Stimulated activated CD8-positive, alpha-beta memory T cell treated with anti-CD3 and anti-CD28 coated beads, Interleukin-2, amount 100 ng/mL, for 1 hour (primary cell): ENCODE measurements at regions not wholly inside any gene's neighbourhood (a gene's known extent, or its start where the extent isn't known, plus 50 kb on each side); places are given as distances from the start of the nearest gene placed in this dataset.

ENCODE experiments used
- DNase-seq, 2 donors: peaks; one replicate each; pipeline ENCODE4 v3.0.0-alpha.2; 2020; ENCODE audit warnings: low read depth in 2 of 2

GRCh38 chr2:126774761-126775160 lies 118.8 kb downstream of the GYPC start:
- no peak for DNase-seq

DNA sequence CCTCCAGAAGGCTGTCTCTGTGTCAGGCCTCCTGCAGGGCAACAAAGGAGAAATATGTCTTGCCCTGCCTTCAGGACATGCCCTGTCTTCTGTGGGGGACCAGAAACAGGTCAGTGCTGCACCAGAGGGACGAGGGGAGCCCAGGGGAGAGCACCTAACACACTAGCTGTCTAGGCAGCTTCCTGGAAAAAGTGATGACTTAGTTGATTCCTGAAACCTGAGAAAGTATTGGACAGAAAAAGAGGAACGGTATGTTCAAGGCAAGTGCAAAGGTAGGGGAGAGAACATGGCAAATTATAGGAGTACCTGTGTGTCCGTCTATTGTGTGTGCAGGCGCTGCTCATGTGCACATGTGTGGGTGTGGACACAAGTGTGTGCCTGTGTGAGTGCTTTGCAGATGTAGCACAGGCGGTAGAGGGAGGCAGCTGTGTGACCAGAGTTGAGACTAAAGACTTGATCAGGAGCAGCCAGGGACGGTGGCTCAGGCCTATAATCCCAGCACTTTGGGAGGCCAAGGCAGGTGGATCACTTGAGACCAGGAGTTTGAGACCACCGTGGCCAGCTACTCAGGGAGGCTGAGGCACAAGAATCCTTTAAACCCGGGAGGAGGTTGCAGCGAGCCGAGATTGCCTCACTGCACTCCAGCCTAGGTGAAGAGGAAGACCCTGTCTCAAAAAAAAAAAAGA lies 119.5 kb downstream of the GYPC start:
- no peak for DNase-seq

DNA sequence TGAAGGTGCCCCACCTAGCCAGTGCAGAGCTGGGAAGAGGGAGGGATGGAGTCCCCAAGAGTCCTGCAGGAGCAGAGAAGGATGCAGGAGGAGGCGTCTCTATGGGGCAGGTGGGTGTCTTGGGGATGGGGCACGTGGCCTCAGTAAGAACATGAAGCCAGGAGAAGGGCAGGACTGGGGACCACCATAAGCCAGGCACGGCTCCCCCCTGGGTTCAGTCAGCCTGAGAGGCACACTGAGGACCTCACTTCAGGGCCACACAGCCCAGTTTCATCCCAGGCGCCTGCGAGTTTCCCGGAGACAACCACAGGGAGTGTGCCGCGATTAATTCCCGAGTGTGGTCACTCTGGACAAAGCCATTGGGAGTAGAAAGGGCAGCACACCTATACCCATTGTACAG lies 120.3 kb downstream of the GYPC start:
- DNase-seq: no peak

- peak; percentile 64 to 71 for DNase-seq
Observed at GRCh38 chr2:126776692-126777619, 121.0 kb downstream of the GYPC start.

DNA sequence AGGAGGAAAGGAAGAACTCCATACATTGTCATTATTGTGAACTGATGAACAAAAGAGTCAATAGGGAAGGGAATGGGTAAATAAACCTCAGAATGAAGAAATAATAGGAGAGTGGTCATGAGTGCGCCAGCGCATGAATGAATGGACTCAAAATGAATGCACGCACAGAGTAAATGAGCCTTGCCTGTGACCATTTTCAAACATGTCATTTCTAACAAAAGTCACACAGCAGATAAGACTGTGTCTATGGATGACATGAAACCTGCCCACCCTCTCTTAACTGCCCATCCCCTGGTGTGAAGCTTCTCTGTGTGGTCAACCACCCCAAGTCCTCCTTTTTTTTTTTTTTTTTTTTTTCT lies 121.1 kb upstream of the TEX51 start:
- no peak for DNase-seq

GRCh38 chr2:126778561-126779501 lies 119.9 kb upstream of the TEX51 start:
- no peak for DNase-seq

GRCh38 chr2:126781206-126781605 lies 117.5 kb upstream of the TEX51 start:
- DNase-seq: no peak

- no peak for DNase-seq
Observed at GRCh38 chr2:126781806-126782205, 116.9 kb upstream of the TEX51 start.

GRCh38 chr2:126782648-126783047 lies 116.0 kb upstream of the TEX51 start:
- no peak for DNase-seq

GRCh38 chr2:126783341-126783740 lies 115.3 kb upstream of the TEX51 start:
- DNase-seq: no peak

DNA sequence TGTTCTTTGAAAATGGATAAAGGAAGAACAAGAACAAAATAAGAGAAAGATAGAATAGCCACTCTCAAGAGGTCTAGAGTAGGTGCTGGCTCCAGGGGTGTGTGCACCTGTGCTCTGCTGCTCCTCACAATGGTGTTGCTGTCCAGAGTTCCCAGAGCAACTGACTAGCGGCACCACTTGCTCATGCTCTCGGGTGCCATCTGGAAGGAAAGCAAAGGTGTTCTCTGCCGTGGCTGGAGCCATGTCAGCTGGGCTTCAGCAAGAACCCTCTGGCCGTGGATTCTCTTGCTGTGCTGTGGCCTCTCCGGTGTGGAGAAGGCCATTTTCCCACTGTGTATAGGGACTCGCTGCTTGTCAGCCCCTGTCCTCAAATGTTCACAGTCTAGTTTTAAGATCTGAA lies 114.6 kb upstream of the TEX51 start:
- no peak for DNase-seq

- DNase-seq: no peak
Observed at GRCh38 chr2:126784621-126785020, 114.1 kb upstream of the TEX51 start.

- DNase-seq: no peak
Observed at GRCh38 chr2:126785236-126785635, 113.5 kb upstream of the TEX51 start.

DNA sequence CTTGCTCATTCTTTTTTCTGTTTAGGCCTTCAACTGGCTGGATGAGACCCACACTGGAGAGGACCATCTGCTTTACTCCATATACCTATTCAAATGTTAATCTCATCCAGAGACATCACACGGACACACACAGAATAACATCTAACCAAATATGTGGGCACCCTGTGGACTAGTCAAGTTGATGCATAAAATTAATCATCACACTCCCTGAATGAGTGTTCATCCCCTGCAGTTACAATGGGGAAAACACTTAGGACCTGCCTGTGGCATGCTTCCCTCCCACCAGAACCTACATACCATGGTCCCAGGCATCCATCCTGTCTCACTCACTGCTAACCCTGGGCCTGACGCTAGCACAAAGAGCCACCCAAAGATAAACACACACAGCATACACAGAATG lies 112.8 kb upstream of the TEX51 start:
- no peak for DNase-seq

GRCh38 chr2:126786765-126787164 lies 111.9 kb upstream of the TEX51 start:
- DNase-seq: no peak

- no peak for DNase-seq
Observed at GRCh38 chr2:126787289-126787688, 111.4 kb upstream of the TEX51 start.

DNA sequence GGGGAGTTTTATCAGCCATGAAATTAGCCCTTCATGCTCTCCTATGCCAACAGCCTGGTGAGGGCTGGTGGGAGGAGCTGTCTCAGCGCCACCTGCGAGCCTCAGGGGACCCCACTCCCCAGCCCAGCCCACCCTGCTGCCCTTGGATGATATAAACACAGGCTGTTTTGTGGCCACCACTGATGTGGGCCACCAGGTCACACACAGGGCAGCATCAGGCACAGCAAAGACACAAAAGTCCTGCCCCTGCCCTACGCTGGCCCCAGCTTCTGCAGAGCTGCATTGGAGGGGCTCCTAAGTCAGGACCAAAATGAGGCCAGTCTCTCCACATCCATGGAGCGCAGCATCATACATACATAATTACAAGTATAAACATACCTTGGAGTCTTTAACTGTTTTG lies 110.6 kb upstream of the TEX51 start:
- no peak for DNase-seq

GRCh38 chr2:126788652-126789051 lies 110.0 kb upstream of the TEX51 start:
- DNase-seq: no peak

GRCh38 chr2:126790987-126791780 lies 107.5 kb upstream of the TEX51 start:
- DNase-seq: no peak

DNA sequence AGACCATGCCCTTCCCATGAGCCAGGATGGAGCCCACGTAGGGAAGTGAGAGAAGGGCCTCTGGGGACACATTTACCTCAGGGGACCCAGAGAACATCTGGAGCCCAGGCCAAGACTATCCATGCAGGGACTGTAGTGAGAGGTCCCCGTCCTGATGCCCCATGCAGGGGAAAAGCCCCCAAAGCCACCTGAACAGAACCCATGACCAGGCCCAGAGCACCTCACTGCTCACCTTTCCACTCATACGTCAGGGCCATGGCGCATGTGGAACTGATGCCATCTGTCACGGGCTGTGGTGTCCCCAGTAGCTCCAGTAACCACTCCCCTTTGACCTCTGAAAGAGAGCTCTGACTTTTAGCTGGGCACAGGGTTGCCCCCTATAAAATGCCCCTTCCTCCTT lies 106.5 kb upstream of the TEX51 start:
- no peak for DNase-seq

DNA sequence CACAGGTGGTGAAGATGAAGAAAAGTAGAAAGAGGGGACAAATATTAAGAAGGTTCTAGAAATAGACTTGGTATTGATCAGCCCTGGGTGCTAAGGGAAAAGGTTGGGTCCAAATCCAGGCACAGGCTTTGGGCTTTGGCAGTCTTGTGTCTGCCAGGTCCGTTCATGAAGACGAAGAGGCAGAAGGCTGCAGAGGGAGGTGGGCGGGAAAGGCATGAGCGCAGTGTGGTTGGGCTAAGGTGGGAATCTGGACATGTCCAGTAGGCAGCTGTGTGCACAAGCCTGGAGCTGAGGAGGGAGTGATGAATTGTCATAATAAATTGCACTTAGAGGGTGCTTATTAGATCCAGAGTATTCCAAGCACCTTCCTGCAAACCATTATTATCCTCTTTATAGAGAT lies 105.7 kb upstream of the TEX51 start:
- no peak for DNase-seq
